HTR-8/SVneo (cell line): ENCODE measurements at regions not wholly inside any gene's neighbourhood (a gene's known extent, or its start where the extent isn't known, plus 50 kb on each side); places are given as distances from the start of the nearest gene placed in this dataset.
"Not testable (repeated sequence)": the region's sequence is repeated elsewhere in the genome, so short reads cannot be mapped to it uniquely, and the experiment has no call there.

Source experiments
- DNase-seq: peaks from one replicate; pipeline ENCODE4 v3.0.0; 2011; ENCODE audit warnings: low spot score, mixed read lengths; ENCODE audit not compliant: insufficient read length
- FAIRE-seq: peaks from 2 replicates; lab custom pipeline; 2011; peaks lifted over from hg19 to GRCh38; lab: Jason Lieb, UNC

DNA sequence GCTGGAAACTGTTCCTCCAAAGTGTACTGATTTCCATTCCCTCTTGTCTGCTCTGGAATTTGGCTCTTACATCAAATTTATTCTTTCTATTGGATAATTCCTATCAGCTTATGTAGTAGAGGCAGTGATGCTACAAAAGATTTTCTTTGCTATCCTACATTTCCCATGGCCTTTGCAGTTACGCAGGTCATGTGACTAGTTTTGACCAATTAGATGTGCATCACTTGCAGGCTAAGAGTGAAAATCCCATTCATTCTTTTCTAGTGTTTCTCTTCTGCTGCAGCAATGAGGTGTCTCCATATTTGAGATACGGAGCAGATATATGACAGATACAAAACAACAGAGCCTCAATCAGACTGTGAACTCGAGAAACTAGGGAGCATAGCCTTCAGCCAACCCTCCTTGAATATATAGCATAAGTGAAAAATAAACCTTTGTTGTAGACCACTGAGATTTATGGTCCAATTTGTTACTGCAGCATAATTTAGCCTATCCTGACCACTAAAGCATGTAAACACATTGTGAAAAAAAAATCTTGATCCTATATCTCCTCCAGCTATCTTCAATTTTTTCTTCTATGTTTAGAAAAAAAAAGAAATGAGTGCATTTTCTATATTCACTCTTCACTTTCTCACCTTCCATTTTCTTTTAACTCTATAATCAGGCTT is 102.0 kb downstream of the HNMT start:
- DNase-seq (no peak), FAIRE-seq (no peak)

DNA sequence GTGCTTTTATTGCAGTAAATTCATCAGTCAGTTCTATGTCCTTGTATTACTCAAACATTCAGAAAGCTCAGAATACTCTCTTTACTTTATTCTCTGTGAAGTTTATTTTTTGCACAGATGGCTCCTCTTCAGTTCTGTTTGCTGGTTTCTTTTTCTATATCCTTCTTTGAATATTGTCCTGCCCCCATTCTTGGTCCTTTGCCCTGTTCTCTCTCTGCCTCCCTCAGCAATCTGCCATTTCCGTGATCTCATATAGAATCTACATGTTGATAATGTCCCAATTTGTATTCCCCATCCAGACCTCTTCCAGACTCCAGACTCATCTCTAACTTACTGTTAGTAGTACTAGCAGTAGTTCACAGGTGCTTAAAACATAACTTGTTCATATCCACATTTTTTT is 102.6 kb downstream of the HNMT start:
- FAIRE-seq: no peak
- no peak for DNase-seq

DNA sequence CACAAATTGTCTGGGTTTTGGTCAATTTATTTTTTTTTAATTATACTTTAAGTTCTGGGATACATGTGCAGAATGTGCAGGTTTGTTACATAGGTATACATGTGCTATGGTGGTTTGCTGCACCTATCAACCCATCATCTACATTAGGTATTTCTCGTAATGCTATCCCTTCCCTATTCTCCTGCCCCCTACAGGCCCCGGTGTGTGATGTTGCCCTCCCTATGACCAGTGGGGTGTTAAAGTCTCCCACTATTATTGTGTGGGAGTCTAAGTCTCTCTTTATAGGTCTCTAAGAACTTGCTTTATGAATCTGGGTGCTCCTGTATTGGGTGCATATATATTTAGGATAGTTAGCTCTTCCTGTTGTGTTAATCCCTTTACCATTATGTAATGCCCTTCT is 104.4 kb downstream of the HNMT start:
- not testable (repeated sequence) for DNase-seq, FAIRE-seq

DNA sequence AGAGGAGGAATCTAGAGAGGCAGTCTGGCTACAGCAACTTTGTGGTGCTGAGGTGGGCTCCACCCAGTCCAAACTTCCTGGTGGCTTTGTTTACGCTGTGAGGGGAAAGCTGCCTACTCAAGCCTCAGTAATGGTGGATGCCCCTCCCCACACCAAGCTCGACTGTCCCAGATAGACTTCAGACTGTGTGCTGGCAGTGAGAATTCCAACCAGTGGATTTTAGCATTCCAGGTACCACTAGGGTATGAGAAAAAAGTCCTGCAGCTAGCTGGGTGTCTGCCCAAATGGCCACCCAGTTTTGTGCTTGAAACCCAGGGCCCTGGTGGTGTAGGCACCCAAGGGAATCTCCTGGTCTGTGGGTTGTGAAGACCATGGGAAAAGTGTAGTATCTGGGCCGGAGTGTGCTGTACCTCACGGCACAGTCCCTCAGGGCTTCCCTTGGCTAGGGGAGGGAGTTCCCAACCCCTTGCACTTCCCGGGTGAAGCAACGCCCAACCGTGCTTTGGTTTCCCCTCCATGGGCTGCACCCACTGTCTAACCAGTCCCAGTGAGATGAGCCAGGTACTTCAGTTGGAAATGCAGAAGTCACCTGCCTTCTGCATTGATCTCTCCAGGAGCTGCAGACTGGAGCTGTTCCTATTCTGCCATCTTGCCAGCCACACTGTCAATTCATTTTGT is 106.9 kb downstream of the HNMT start:
- DNase-seq, FAIRE-seq: not testable (repeated sequence)

DNA sequence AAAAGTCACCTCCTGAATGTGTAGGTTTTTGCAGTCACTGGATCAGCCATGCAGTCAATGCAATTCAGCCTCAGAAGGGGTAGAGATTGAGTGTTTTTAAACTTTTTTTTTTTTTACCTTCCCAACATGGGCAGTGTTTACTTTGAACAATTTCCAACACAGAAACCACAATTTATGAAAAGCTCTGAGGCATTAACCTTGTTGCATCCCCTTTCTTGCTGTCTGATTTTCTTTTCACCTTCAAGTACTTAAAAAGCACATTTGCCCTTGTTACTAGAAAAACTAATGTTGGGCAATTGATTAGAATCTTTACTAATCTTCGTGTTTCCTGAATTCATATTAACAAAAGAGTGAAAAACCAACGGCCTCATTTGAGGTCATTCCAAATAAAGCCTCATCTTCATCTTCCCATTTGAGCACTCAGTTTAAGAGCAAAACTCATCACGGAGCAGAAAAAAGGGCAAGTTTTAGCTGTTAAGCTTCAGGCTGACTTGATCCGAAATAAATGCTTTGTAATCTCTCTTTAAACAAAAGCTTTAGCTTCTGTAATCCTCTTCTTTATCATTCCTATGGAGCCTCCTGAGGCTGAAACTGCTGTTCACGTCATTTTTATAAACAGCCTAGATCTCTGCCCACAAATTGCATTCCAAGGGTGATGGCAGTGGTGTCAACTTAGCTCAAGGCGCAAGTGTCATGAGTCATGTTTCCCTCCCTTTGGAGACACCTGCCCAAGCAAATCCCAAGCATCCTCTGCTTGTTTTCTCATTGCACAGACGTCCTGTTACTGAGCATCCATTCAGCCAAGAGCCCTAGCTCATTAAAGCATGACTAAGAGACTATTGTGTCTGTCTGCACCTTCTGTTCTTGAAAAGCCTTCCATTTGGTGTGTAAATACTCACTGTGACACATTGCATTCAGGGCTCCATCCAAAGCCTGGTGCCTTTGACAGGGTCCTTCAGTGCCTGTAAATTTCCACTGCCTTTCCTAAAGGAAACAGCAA is 107.7 kb downstream of the HNMT start:
- DNase-seq: peak; percentile 59
- peak; percentile 90 for FAIRE-seq

DNA sequence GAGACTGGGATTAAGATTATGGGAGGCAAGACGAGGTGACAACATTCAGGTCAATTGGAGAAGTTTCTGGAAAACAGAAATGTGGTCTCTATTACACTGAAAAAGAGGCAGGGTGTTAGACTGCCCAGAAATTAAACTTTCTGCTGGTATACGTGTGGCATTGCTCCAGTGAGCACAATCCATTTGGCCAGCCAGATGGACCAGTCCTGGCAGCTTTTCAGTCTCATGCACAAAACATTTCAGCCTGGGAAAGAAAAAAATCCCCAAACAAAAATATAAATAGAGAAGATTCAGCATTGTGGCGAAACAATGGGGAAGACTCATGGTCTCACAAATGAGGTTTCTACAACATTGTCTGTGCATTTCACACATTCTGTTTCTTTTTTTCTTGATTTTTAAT is 113.9 kb downstream of the HNMT start:
- FAIRE-seq (no peak), DNase-seq (no peak)

DNA sequence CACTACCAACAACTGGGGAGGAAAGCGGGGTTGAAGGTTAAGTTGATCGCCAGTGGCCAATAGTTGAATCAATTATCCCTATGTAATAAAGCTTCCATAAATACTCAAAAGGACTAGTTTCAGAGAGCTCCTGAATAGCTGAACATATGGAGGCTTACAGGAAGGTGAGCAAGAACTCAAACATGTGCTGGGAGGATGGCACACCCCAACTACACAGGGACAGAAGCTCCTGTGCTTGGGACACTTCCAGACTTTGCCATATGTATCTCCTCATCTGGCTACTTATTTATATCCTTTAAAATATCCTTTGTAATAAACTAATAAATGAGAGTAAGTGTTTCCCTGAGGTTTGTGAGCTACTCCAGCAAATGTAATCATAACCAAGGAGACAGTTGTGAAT is 115.7 kb downstream of the HNMT start:
- DNase-seq: no peak
- FAIRE-seq: no peak

DNA sequence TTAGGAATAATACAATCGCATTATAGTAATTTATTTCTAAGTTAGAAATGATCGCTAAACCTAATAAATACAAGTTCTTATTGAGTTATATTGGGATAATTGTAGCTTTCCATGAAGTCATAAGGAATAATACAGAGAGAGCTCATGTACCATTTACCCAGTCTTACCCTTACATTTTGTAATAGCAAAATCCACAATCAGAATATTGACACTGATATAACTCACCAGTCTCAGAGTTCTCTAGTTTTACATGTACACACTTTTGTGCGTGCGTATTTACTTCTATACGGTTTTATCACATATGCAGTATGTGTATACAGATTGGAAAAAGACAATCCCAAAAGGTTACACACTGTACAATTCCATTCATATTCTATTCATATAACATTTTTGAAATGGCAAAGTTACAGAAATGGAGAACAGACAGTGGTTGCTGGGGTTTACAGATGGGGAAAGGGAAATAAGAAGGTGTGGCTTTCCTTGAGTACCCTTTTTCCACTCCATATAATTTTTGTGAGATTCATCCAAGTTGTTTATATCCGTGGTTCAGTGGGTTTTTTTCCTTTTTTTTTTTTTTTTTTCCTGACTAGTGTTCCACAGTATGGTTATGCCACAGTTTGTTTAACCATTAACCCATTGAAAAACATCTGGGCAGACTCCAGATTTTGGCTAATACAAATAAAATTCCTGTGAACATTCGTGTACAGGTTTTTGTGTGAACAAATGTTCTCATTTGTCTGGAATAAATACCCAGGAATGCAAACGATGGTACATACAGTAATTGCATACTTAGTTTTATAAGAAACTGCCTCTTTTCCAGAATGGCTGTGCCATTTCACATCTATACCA is 117.2 kb downstream of the HNMT start:
- DNase-seq (no peak), FAIRE-seq (no peak)

DNA sequence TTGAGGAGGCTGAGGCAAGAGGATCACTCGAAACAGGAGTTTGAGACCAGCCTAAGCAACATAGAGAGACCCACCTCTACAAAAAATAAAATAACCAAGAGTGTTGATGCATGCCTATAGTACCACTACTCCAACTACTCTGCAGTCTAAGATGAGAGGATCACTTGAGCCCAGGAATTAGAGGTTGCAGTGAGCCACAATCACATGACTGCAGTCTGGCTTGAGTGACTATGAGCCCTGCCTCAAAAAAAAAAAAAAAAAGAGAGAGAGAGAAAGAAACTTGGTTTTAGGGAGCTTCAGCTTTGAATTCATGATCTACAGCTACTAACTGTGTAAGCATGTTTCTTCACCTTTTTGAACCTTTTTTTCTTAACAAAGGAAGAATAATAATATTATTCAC is 119.9 kb downstream of the HNMT start:
- no peak for FAIRE-seq

DNA sequence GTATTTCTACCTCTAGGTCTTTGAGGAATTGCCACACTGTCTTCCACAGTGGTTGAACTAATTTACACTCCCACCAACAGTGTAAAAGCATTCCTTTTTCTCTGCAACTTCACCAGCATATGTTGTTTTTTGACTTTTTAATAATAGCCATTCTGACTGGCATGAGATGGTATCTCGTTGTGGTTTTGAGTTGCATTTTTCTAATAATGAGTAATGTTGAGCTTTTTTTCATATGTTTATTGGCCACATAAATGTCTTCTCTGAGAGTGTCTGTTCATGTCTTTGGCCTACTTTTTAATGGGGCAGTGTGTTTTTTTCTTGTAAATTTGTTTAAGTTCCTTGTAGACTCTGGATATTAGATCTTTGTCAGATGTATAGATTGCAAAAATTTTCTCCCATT is 121.2 kb downstream of the HNMT start:
- not testable (repeated sequence) for DNase-seq, FAIRE-seq

More for the DNA sequence above, 119.9 kb downstream of the HNMT start:
- DNase-seq: no peak

DNA sequence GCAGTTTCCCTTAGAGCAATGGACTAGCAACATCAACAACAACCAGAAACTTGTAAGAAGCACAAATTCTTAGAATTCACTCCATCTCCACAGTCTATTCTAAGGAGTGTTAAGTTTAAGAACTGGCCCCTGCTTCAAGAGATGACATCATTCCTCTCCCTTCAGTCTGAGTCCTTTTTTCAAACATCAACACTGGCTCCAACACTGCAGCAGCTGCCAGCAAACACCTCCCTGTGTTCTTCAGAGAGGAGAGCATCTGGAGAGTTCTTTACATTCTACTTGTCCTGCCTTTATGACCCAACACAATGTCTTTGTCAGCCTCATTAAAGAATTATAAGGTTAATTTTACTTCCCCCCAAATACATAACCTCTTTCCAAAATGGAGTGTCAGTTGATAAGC is 122.3 kb downstream of the HNMT start:
- no peak for DNase-seq

DNA sequence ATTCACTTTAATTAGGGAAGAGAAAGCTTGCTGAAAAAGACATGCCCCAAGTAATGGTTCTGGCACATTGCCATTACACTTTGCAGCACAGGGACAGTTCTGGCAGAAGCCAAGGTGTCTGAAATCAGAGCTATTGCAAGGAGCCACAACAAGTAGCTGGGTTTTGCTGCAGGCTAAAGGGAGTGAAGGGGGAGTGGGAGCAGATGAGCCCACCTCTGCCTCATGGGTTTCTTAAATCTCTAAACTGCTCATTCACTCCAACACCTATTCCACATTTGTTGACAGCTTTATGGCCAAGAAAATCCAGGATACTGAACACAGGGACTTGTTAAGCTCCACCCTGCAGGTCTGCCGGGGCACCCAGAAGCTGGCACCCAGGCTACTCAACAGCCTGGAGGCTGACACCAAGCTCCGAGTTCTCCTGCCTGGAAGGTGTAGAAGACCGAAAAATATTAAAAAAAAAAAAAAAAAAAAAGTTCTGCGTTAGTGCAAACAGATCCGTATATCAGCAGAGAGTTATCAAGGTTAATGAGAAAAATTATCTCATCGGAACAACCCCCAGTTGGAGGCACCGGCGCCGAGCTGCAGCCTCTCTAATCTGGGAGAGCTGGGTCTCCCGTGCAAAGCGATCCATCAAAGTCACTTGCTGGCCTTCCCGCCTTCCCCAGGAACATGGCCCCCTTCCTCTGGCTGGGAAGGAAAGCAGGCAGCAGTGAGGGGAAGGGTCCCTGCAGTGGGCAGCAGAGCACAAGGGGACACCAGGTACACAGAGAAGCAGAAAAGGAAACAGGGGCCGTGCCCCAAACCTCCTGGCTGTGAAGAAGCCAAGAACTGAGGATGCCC is 123.7 kb downstream of the HNMT start:
- FAIRE-seq (no peak), DNase-seq (no peak)

More for the DNA sequence above, 122.3 kb downstream of the HNMT start:
- no peak for FAIRE-seq

DNA sequence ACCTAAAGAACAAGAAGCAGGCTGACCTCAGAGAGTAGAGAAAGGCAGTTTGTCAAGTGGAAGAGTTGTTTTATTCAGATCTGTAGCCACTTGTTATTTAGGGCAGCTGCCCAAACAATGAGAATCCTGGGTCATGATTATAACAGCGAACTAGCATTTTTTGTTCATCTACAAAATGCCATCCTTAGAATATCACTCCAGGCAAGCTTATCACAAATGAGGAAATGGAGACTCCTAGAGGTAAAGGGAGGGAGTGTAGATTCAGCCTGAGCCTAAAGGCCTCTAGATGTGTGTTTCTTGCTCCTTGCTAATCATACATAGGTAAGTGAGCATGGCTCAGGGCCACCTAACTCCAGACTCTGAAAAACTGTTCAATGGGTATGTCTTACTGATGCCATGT is 126.1 kb downstream of the HNMT start:
- DNase-seq: peak; percentile 40
- FAIRE-seq: peak; percentile 79

DNA sequence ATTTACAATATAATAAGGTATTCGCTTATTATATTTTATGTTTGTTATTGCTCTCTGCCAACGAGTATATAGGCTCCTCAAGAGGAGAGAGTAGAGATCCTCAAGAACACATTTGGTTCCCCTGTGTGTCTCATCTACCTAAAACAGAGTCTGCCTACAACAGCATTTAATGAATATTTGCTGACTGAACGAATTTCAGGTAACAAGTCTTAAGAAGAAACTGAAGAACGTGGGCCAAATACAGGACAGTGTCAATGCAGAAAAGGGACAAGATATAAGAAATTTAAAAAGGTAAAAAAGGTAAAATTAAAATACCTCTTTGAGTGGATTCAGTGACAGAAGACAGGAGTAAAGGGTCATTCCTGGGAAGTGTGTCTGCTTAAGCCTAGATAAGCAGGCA is 129.2 kb downstream of the HNMT start:
- no peak for FAIRE-seq
- no peak for DNase-seq

DNA sequence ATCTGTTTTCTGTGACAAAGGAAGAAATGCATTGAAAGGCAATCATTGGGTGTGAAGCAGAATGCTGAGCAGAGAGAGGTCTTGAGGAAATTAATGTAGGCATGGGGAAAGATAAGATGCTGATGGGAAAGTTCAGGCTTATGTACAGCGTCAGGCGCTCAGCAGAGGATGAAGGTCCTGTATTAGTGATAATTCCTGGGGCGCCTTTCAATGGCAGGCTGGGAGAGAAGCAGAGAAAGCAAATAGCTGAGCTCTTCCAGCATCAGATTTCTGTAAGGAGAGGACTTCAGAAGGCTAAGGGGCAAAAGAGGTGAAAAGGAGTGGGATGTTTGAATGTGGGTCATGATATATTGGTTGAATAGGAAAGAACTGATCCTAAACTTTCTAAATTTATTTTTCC is 129.8 kb downstream of the HNMT start:
- no peak for FAIRE-seq
- no peak for DNase-seq

DNA sequence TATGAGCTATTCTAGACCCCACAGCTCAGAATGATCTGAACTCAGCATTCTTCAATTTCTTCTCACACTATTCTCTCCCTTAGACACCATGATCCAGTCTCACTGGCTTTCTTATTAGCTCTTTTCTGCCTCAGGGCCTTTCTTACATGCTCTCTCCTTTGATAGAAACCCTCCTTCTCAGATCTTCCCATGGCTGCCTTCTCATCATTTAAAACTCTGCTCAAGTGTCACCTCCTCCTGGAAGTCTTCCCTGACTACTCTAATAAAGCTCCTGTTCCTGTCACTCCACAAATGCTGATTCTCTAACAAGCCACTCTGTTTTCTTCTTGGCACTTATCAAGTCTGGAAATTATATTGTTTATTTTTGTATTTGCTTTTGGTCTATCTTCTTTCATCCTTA is 131.1 kb downstream of the HNMT start:
- no peak for DNase-seq
- no peak for FAIRE-seq

DNA sequence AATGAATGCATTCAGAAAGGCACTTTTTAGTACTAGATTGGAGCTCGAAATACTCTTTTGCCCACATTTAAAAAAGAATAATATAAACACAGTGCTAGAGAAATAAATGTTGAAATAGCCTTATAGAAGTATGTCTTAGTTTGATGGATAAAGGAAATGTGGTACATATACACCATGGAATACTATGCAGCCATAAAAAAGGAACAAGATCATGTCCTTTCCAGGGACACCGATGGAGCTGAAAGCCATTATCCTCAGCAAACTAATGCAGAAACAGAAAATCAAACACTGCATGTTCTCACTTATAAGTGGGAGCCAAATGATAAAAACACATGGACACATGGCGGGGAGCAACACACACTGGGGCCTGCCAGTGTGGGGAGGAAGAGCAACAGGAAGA is 135.0 kb downstream of the HNMT start:
- not testable (repeated sequence) for FAIRE-seq

DNA sequence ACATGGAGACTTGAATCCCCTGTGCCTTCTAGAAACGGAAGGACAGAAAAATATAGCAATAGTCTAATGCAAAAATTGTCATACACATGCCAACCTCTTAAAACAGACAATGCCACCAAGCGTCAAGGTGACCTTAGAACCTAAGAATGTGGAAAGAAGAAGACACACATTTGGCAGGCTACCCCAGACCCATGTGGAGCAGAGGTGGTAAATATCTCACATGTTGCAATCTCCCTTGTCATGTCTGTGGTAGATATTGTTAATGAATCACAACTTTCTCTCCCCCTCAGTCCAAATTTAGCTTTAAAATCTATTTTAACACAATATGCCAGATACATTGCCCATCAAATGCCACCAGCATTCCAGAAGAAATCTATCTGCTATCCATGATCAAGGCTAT is 137.4 kb downstream of the HNMT start:
- DNase-seq: no peak
- FAIRE-seq: no peak

More for the DNA sequence above, 135.0 kb downstream of the HNMT start:
- not testable (repeated sequence) for DNase-seq

DNA sequence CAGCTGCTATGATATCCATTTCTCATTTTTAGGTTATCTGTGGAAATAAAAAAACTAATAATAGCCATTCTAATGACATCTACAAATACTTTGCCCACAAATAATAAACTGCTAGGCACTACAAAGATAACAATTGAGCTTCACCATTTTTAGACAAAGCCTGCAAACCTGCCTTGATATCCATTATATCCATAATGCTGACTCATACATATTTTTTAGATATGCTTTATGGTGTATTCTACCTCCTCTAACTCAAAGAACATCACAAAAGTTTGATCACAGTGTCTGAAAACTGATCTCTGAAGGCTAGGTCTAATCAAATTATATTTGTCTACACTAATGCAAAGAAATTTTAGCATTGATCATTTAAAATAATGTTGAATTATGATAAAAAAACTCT is 138.4 kb downstream of the HNMT start:
- DNase-seq (no peak), FAIRE-seq (no peak)
